Esophagus muscularis mucosa (tissue), 4 donors: ENCODE measurements at regions not wholly inside any gene's neighbourhood (a gene's known extent, or its start where the extent isn't known, plus 50 kb on each side); places are given as distances from the start of the nearest gene placed in this dataset.

Source experiments
- DNase-seq: peaks from one replicate; pipeline ENCODE4 v3.0.0-alpha.2; 2017; ENCODE audit errors: extremely low spot score
- H3K27ac ChIP-seq, 4 donors: fragments of 200-600 bp; sonication (generic); replicated peaks in 1 of 4; 1 replicate in 3 of 4; 2 replicates in 1 of 4; pipeline ENCODE4 v1.5.1; 2016 to 2019; ENCODE audit warnings: mild to moderate bottlenecking in 1 of 4
- H3K27me3 ChIP-seq, 4 donors: fragments of 200-600 bp; sonication (generic); one replicate each; pipeline versions ENCODE4 v1.5.1 to v1.6.0; 2016 to 2019
- H3K36me3 ChIP-seq, 4 donors: fragments of 200-600 bp; sonication (generic); one replicate each; pipeline ENCODE4 v1.5.1; 2016 to 2019
- H3K4me1 ChIP-seq, 4 donors: fragments of 200-600 bp; sonication (generic); one replicate each; pipeline ENCODE4 v1.5.1; 2016 to 2019
- H3K4me3 ChIP-seq, 4 donors: fragments of 200-600 bp; sonication (generic); 1 replicate in 2 of 4; 2 replicates in 2 of 4; pipeline ENCODE4 v1.5.1; 2016 to 2019; ENCODE audit warnings: mild to moderate bottlenecking in 4 of 4, moderate library complexity in 1 of 4
- H3K9me3 ChIP-seq, 4 donors: fragments of 200-600 bp; sonication (generic); 1 replicate in 3 of 4; 2 replicates in 1 of 4; pipeline ENCODE4 v1.5.1; 2016 to 2019
- EP300 ChIP-seq: sonication (generic); formaldehyde crosslinking; IDR thresholded peaks from one replicate; pipeline ENCODE4 v1.6.1; 2017; ENCODE audit warnings: antibody characterized with exemption
- POLR2A ChIP-seq: fragments of 450-650 bp; IDR thresholded peaks from one replicate; pipeline ENCODE4 v1.6.1; 2017; ENCODE audit warnings: antibody characterized with exemption, moderate library complexity, mild to moderate bottlenecking, low read depth
- POLR2AphosphoS5 ChIP-seq, 2 donors: sonication (generic); formaldehyde crosslinking; IDR thresholded peaks; one replicate each; pipeline ENCODE4 v1.6.1; 2017; ENCODE audit warnings: antibody characterized with exemption in 2 of 2
- WGBS: methylation state at CpG from one replicate; pipeline ENCODE4 v1.1.5; 2018; 5-methylcytosine and 5-hydroxymethylcytosine counted together
- intact Hi-C: fragments of 100-400 bp; cut with DNase I; formaldehyde crosslinking; loops from one replicate; pipeline ENCODE4 v1.15.1; 2023
- TF ChIP-seq, protein P1 (sequence below), 3 experiments: fragments of 200-600 bp in 2 of 3; fragments of 450-650 bp in 1 of 3; sonication (generic) in 2 of 3; IDR thresholded peaks; one replicate each; pipeline ENCODE4 v1.5.1; 2017 to 2019; ENCODE audit warnings: antibody characterized with exemption in 3 of 3, mild to moderate bottlenecking in 2 of 3, moderate library complexity in 1 of 3

DNA sequence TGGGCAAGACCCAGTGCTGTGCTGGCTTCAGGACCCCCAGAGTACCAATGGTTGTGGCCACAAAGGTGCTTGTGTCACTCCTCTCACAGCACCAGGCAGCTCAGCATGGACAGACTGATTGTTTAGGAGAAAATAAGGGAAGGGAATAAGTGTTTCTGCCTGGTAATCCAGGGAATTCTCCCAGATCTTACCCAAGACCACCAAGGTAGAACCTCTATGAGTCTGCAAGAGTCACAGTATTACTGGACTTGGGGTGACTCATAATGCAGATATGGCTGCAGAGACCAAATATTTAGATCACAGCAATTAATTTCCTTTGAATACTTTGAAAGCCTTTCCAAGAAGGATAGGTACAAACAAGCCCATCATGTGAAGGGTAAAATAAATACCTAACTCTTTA, 1178.3 kb upstream of the FLRT2 start:
- Histone ChIP-seq H3K27ac (no peak overlapping the region), H3K27me3 (no peaks in the 10 kb centered on the region), H3K9me3 (peaks cover 0 to 4% (median 2%) of the 10 kb centered on the region in 4 donors), H3K4me3 (no peak overlapping the region), H3K36me3 (no peaks in the 10 kb centered on the region), H3K4me1 (no peaks in the 10 kb centered on the region)
- intact Hi-C loops: no loop called here
- TF ChIP-seq POLR2AphosphoS5 (IDR thresholded peaks at IDR 0.05) (no peak), POLR2A (no peak), EP300 (no peak)
- TF ChIP-seq, protein P1, sequence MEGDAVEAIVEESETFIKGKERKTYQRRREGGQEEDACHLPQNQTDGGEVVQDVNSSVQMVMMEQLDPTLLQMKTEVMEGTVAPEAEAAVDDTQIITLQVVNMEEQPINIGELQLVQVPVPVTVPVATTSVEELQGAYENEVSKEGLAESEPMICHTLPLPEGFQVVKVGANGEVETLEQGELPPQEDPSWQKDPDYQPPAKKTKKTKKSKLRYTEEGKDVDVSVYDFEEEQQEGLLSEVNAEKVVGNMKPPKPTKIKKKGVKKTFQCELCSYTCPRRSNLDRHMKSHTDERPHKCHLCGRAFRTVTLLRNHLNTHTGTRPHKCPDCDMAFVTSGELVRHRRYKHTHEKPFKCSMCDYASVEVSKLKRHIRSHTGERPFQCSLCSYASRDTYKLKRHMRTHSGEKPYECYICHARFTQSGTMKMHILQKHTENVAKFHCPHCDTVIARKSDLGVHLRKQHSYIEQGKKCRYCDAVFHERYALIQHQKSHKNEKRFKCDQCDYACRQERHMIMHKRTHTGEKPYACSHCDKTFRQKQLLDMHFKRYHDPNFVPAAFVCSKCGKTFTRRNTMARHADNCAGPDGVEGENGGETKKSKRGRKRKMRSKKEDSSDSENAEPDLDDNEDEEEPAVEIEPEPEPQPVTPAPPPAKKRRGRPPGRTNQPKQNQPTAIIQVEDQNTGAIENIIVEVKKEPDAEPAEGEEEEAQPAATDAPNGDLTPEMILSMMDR (IDR thresholded peaks at IDR 0.05): no peak
- DNase-seq: no peak

DNA sequence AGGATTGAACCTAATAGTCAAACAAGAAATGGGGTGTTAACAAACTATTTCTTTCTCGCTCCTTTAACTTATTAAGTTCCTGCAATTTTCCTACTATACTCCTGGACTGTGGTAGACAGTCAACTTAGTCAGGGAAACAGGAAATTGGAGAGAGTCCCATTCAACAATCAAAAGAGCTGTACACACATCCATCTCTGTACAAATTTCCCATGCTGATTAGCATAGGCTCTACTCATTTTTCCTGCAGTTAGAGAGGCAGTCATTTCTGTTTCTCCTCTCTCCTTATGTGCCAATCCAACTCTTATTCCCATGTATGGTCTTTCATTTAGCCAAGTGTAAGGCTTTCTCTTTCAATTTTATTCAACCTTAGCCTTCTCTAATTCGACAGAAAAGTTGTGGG, 1168.5 kb upstream of the FLRT2 start:
- Histone ChIP-seq H3K27me3 (no peaks in the 10 kb centered on the region), H3K27ac (no peak overlapping the region), H3K36me3 (no peaks in the 10 kb centered on the region), H3K9me3 (peaks cover 0 to 8% (median 3%) of the 10 kb centered on the region in 4 donors), H3K4me1 (no peaks in the 10 kb centered on the region), H3K4me3 (no peak overlapping the region)
- intact Hi-C loops: no loop called here
- WGBS: 76% methylated on average over 2 of the region's 2 CpGs
- no peak for DNase-seq
- TF ChIP-seq POLR2AphosphoS5 (IDR thresholded peaks at IDR 0.05): no peak
- TF ChIP-seq, protein P1 (IDR thresholded peaks at IDR 0.05): no peak
- no peak for TF ChIP-seq POLR2A
- TF ChIP-seq EP300: no peak

DNA sequence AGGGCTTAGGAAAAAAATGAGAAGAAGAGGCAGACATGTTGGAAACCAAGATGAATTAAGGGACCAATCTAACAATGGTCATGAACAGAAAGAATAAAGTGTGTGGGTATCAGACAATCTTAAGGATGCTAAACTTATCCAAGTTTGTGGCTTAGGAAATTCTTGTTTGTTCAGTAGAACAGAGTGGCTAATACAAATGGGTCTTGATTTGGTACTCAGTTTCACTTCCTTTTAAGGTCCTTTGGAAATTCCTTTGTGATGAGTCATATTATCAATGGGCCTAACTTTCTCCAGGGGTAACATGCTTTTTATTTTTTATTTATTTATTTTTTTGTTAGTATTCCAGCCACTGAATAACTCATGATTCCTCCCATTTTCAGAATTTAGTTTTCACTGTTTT, 1154.7 kb upstream of the FLRT2 start:
- TF ChIP-seq EP300 (no peak), POLR2A (no peak), POLR2AphosphoS5 (IDR thresholded peaks at IDR 0.05) (no peak)
- TF ChIP-seq, protein P1 (IDR thresholded peaks at IDR 0.05): no peak
- Histone ChIP-seq H3K9me3 (no peaks in the 10 kb centered on the region), H3K4me3 (no peak overlapping the region), H3K27me3 (no peaks in the 10 kb centered on the region), H3K27ac (no peak overlapping the region), H3K4me1 (no peaks in the 10 kb centered on the region), H3K36me3 (no peaks in the 10 kb centered on the region)
- DNase-seq: no peak
- intact Hi-C loops: no loop called here

DNA sequence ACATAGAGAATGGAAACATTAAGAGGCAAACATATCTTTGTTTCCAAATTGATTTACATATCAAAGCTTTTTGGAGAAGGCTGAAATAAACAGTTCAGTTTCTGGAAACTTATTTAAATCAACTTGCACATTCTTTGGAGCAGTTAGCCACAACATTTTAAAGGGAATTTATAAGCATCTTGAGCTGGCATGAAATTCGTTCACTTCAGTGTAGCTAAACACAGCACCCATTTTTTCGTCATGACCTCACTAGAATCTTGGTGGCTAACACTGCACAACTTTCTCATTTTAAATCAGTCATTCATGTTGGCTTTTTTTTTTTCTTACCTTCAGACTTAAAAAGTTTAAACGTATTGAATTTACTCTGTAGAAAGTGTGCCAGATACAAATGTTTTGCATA, 1139.9 kb upstream of the FLRT2 start:
- WGBS: 43% methylated on average over 3 of the region's 3 CpGs

DNA sequence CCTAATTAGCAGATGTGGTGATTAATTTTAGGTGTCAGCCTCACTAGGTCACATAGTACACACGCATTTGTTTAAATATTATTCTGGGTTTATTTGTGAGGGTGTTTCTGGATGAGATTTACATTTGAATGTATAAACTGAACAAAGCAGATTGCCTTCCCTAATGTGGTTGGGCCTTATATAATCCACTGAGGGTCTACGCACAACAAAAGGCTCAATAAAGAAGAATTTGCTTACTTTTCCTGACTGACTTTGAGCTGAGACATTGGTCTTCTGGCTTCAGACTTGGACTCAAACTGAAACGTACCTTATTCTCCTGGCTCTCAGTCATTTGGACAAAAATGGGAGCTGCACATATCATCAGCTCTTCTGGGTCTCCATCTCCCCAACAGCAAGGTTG, 1132.3 kb upstream of the FLRT2 start:
- no peak overlapping the region for H3K27ac ChIP-seq
- TF ChIP-seq, protein P1 (IDR thresholded peaks at IDR 0.05): no peak
- TF ChIP-seq POLR2A: no peak
- TF ChIP-seq EP300: no peak
- no peak for TF ChIP-seq POLR2AphosphoS5 (IDR thresholded peaks at IDR 0.05)
- no peak overlapping the region for H3K4me3 ChIP-seq
- intact Hi-C loops: no loop called here
- WGBS: 71% methylated on average over 3 of the region's 3 CpGs
- DNase-seq: no peak
- no peaks in the 10 kb centered on the region for H3K36me3 ChIP-seq
- H3K4me1 ChIP-seq: no peaks in the 10 kb centered on the region
- H3K27me3 ChIP-seq: no peaks in the 10 kb centered on the region
- peaks cover 0 to under 1% (median 0%) of the 10 kb centered on the region in 4 donors for H3K9me3 ChIP-seq

More for the DNA sequence above, 1139.9 kb upstream of the FLRT2 start:
- Histone ChIP-seq H3K36me3 (no peaks in the 10 kb centered on the region), H3K27ac (no peak overlapping the region), H3K4me1 (no peaks in the 10 kb centered on the region), H3K4me3 (no peak overlapping the region), H3K9me3 (no peaks in the 10 kb centered on the region), H3K27me3 (no peaks in the 10 kb centered on the region)
- TF ChIP-seq EP300 (no peak), POLR2AphosphoS5 (IDR thresholded peaks at IDR 0.05) (no peak), POLR2A (no peak)
- TF ChIP-seq, protein P1 (IDR thresholded peaks at IDR 0.05): no peak
- intact Hi-C loops: no loop called here
- DNase-seq: no peak
